GM23338 (cell line): ENCODE measurements at regions not wholly inside any gene's neighbourhood (a gene's known extent, or its start where the extent isn't known, plus 50 kb on each side); places are given as distances from the start of the nearest gene placed in this dataset.

Experiments
- ATAC-seq: fragments of 200-7000 bp; cut with Tn5 transposase; 3 replicates; pipeline ENCODE4 v1.9.1; 2020
- DNase-seq: peaks from one replicate; pipeline ENCODE4 v3.0.0-alpha.2; 2015; ENCODE audit warnings: low spot score
- H2AFZ ChIP-seq: fragments of 200-600 bp; sonication (generic); 2 replicates; pipeline ENCODE4 v1.8.0; 2016; ENCODE audit warnings: antibody characterized with exemption, mild to moderate bottlenecking, moderate library complexity
- H3F3A ChIP-seq: fragments of 200-600 bp; sonication (generic); replicated peaks from 2 replicates; pipeline ENCODE4 v1.8.0; 2017; ENCODE audit warnings: antibody characterized with exemption, mixed run types, low read depth
- H3K27ac ChIP-seq: fragments of 200-600 bp; sonication (generic); 2 replicates; pipeline ENCODE4 v1.6.1; 2016; ENCODE audit warnings: low read depth
- H3K27me3 ChIP-seq: fragments of 200-600 bp; sonication (generic); 2 replicates; pipeline ENCODE4 v1.8.0; 2016; ENCODE audit warnings: mild to moderate bottlenecking, mixed run types, moderate library complexity; ENCODE audit not compliant: insufficient read depth
- H3K36me3 ChIP-seq: fragments of 200-600 bp; sonication (generic); 2 replicates; pipeline ENCODE4 v1.8.0; 2016; ENCODE audit warnings: mild to moderate bottlenecking; ENCODE audit not compliant: insufficient read depth
- H3K4me1 ChIP-seq: fragments of 200-600 bp; sonication (generic); 2 replicates; pipeline ENCODE4 v1.8.0; 2016; ENCODE audit warnings: mild to moderate bottlenecking, moderate library complexity; ENCODE audit not compliant: insufficient read depth
- H3K4me2 ChIP-seq: fragments of 200-600 bp; sonication (generic); 2 replicates; pipeline ENCODE4 v1.7.1; 2017; ENCODE audit warnings: mixed run types
- H3K4me3 ChIP-seq: fragments of 200-600 bp; sonication (generic); 2 replicates; pipeline ENCODE4 v1.6.1; 2016; ENCODE audit warnings: mixed run types
- H3K79me2 ChIP-seq: fragments of 200-600 bp; sonication (generic); replicated peaks from 2 replicates; pipeline ENCODE4 v1.8.0; 2017; ENCODE audit warnings: mild to moderate bottlenecking; ENCODE audit not compliant: insufficient read depth
- H3K9me2 ChIP-seq: fragments of 200-600 bp; sonication (generic); 2 replicates; pipeline ENCODE4 v1.8.0; 2017; ENCODE audit not compliant: insufficient read depth
- H4K20me1 ChIP-seq: fragments of 200-600 bp; sonication (generic); replicated peaks from 2 replicates; pipeline ENCODE4 v1.8.0; 2017; ENCODE audit warnings: mild to moderate bottlenecking; ENCODE audit not compliant: insufficient read depth
- H3K27ac Mint-ChIP-seq: 2 replicates; pipeline ENCODE4 v1.8.0; 2020; ENCODE audit warnings: inconsistent platforms, mild to moderate bottlenecking, moderate library complexity, mixed read lengths
- H3K27me3 Mint-ChIP-seq: 3 replicates; pipeline ENCODE4 v1.8.0; 2022; ENCODE audit warnings: low read depth, mild to moderate bottlenecking, moderate library complexity, mixed read lengths, inconsistent platforms; ENCODE audit not compliant: insufficient read depth, poor library complexity
- H3K36me3 Mint-ChIP-seq: 3 replicates; pipeline ENCODE4 v1.8.0; 2021; ENCODE audit warnings: low read depth, mild to moderate bottlenecking, inconsistent platforms, moderate library complexity, mixed read lengths
- H3K4me1 Mint-ChIP-seq: 3 replicates; pipeline ENCODE4 v1.8.0; 2020; ENCODE audit warnings: mild to moderate bottlenecking, inconsistent platforms, mixed read lengths
- H3K4me3 Mint-ChIP-seq: 3 replicates; pipeline ENCODE4 v1.8.0; 2021; ENCODE audit warnings: moderate library complexity, mild to moderate bottlenecking, inconsistent platforms, mixed read lengths
- H3K9me3 Mint-ChIP-seq: 3 replicates; pipeline ENCODE4 v1.8.0; 2020; ENCODE audit warnings: moderate library complexity, mild to moderate bottlenecking, inconsistent platforms, mixed read lengths
- CREB1 ChIP-seq: fragments of 250-450 bp; sonication (Bioruptor Pico); IDR thresholded peaks from 2 replicates; pipeline ENCODE4 v1.5.0; 2020; ENCODE audit warnings: low read depth, mild to moderate bottlenecking, moderate library complexity
- CTCF ChIP-seq, 2 experiments: fragments of 200-600 bp in 1 of 2; sonication (generic) in 1 of 2; conservative IDR thresholded peaks; 2 replicates each; pipeline versions ENCODE4 v1.5.1 to v1.6.1; 2016 to 2017; ENCODE audit warnings: antibody characterized with exemption in 2 of 2, low read depth in 2 of 2, mild to moderate bottlenecking in 2 of 2, moderate library complexity in 1 of 2
- ETS1 ChIP-seq: IDR thresholded peaks from 2 replicates; pipeline ENCODE4 v1.6.1; 2016; ENCODE audit warnings: antibody characterized with exemption
- EZH2 ChIP-seq: fragments of 200-600 bp; sonication (generic); IDR thresholded peaks from one replicate; pipeline ENCODE4 v1.8.0; 2017; ENCODE audit warnings: antibody characterized with exemption, mild to moderate bottlenecking, low read depth; ENCODE audit not compliant: unreplicated experiment
- EZH2phosphoT487 ChIP-seq: fragments of 200-600 bp; sonication (generic); IDR thresholded peaks from one replicate; pipeline ENCODE4 v1.8.1; 2018; ENCODE audit warnings: antibody characterized with exemption; ENCODE audit not compliant: unreplicated experiment
- JUNB ChIP-seq: IDR thresholded peaks from one replicate; pipeline ENCODE4 v1.6.1; 2016; ENCODE audit warnings: antibody characterized with exemption; ENCODE audit not compliant: unreplicated experiment
- NANOG ChIP-seq: IDR thresholded peaks from 2 replicates; pipeline ENCODE4 v1.6.1; 2016; ENCODE audit warnings: antibody characterized with exemption, borderline replicate concordance
- POLR2AphosphoS5 ChIP-seq: IDR thresholded peaks from 2 replicates; pipeline ENCODE4 v1.6.1; 2016; ENCODE audit warnings: antibody characterized with exemption, low read depth
- REST ChIP-seq: IDR thresholded peaks from one replicate; pipeline ENCODE4 v1.6.1; 2018; ENCODE audit warnings: antibody characterized with exemption; ENCODE audit not compliant: unreplicated experiment
- STAT1 ChIP-seq: IDR thresholded peaks from one replicate; pipeline ENCODE4 v1.6.1; 2016; ENCODE audit warnings: antibody characterized with exemption; ENCODE audit not compliant: unreplicated experiment
- ZNF114 ChIP-seq: fragments of 250-450 bp; sonication (Bioruptor Pico); IDR thresholded peaks from 2 replicates; pipeline ENCODE4 v1.5.0; 2020; ENCODE audit warnings: mild to moderate bottlenecking, moderate library complexity
- ZNF331 ChIP-seq: fragments of 250-450 bp; sonication (Bioruptor Pico); IDR thresholded peaks from 2 replicates; pipeline ENCODE4 v1.5.0; 2020; ENCODE audit warnings: low read depth, mild to moderate bottlenecking, moderate library complexity
- ZNF462 ChIP-seq: fragments of 250-450 bp; sonication (Bioruptor Pico); IDR thresholded peaks from 2 replicates; pipeline ENCODE4 v1.5.0; 2020; ENCODE audit warnings: mild to moderate bottlenecking, moderate library complexity

GRCh38 chr6:92026878-92027277 lies 1392.5 kb downstream of the EPHA7 start:
- no peaks in the 10 kb centered on the region for H3F3A ChIP-seq
- H2AFZ ChIP-seq, result no peak overlapping the region
- Mint-ChIP-seq H3K27ac (no peak overlapping the region), H3K9me3 (peaks cover 4% of the 10 kb centered on the region; the same call in 2 of the 3 replicates), H3K27me3 (no peaks in the 10 kb centered on the region), H3K36me3 (peaks cover 2% of the 10 kb centered on the region; the same call in 1 of the 3 replicates), H3K4me1 (no peaks in the 10 kb centered on the region), H3K4me3 (no peak overlapping the region)
- TF ChIP-seq EZH2phosphoT487 (no peak), ZNF331 (no peak), JUNB (no peak), NANOG (no peak), CREB1 (no peak), ZNF462 (CRISPR knock-in tag) (no peak), POLR2AphosphoS5 (no peak), EZH2 (no peak), STAT1 (no peak), ZNF114 (CRISPR knock-in tag) (no peak), ETS1 (no peak), REST (no peak), CTCF (conservative IDR thresholded peaks at IDR 0.05; ENCODE audit: low read depth in 2 of 2) (no peak)
- no peaks in the 10 kb centered on the region for H3K36me3 ChIP-seq
- H3K27me3 ChIP-seq, result no peaks in the 10 kb centered on the region
- no peaks in the 10 kb centered on the region for H3K4me1 ChIP-seq
- no peaks in the 10 kb centered on the region for H4K20me1 ChIP-seq
- H3K4me2 ChIP-seq, result no peak overlapping the region
- H3K27ac ChIP-seq, result no peak overlapping the region
- no peak for DNase-seq
- H3K9me2 ChIP-seq, result no peaks in the 10 kb centered on the region
- no peak overlapping the region for H3K4me3 ChIP-seq
- no peaks in the 10 kb centered on the region for H3K79me2 ChIP-seq
- no peak for ATAC-seq
